ENCODE measurements at regions not wholly inside any gene's neighbourhood (a gene's known extent, or its start where the extent isn't known, plus 50 kb on each side); places are given as distances from the start of the nearest gene placed in this dataset.
"Not testable (repeated sequence)": the region's sequence is repeated elsewhere in the genome, so short reads cannot be mapped to it uniquely, and the experiment has no call there.

DNA sequence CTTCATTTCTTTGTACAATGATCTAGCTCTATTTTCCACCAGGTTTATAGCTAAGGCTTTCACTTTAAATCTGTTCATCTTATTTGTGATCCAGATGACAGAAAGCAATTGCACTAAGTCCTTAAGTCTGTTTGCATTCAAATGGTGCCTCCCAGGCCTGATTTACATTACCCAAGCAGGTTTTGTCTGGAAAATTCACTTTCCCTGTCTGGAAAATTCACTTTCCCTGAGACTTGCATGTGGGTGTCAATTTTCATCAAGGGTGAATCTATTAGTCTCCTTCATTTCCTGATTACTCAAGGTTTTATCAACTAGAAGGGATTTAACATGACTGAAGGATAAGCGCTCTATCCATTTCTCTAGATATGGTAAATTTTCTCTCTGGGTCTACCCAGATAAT, 1480.2 kb upstream of the GOT2 start:
- ChIA-PET CTCF (no interaction called here), POLR2A (no interaction called here)

DNA sequence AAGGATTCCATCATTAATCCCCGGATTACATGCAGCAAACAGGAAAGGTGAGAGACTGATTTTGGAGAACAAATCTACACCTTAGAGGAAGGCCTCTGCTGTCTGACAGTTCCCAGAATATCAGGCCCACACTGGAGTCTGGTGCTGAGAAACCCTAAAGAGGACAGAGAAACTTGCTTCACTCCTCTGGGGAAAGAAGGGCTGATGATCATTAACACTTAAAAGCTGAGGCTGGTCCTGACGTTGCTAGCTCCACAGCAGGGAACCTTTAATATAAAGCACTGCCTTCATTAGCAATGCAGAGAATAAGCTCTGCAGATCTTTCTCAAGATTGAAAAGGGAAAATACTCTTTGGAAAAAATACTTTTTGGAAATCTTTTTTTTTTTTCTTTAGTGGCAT, 1472.4 kb upstream of the GOT2 start:
- POLR2A ChIA-PET = no interaction called here
- CTCF ChIA-PET = no interaction called here

DNA sequence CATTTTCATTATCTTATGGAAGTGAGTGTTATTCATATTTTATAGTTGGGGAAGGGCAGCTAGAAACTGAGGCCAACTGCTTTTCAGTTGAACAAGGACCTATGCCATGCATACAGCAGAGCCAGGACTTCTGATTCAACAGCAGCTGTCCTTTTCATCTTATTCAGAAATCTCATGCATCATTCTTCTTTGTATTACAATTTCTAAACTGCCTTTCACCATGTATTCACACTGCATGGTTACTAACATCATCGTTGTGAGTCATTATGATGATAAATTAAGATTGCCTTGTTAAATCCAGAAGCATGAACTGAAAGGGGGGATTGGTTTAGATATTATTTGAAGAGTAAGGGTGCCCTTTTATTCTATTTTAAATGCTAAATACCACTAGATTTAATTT, 1470.1 kb upstream of the GOT2 start:
- ChIA-PET POLR2A (no interaction called here), CTCF (no interaction called here)

GRCh38 chr16:60203525-60204124, 1469.5 kb upstream of the GOT2 start:
- ChIA-PET POLR2A (no interaction called here), CTCF (no interaction called here)

DNA sequence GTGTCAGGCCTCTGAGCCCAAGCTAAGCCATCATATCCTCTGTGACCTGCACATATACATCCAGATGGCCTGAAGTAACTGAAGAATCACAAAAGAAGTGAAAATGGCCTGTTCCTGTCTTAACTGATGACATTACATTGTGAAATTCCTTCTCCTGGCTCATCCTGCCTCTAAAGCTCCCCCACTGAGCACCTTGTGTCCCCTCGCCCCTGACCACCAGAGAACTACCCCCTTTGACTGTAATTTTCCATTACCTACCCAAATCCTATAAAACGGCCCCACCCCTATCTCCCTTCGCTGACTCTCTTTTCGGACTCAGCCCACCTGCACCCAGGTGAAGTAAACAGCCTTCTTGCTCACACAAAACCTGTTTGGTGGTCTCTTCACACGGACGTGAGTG, 1466.6 kb upstream of the GOT2 start:
- CTCF ChIA-PET, POLR2A ChIA-PET: not testable (repeated sequence)

DNA sequence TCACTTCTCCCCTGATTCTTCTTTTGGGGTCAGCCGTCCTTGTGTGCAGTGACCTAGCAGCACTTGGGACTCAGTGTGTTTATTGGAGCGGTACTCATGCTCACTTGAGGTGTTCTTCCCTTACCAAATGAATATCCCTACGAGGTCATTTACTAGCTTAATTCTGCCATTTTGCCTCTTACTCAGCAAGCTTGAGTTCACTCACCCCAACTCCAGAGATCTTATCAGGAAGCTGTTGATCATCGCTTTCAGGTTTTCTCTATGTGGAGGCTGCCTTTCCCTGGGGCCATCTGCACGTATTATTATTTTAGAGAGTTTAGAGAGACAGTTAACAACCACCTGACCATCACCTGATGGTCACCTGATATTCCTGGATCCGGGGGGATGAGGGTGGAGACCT, 1466.0 kb upstream of the GOT2 start:
- POLR2A ChIA-PET = no interaction called here

DNA sequence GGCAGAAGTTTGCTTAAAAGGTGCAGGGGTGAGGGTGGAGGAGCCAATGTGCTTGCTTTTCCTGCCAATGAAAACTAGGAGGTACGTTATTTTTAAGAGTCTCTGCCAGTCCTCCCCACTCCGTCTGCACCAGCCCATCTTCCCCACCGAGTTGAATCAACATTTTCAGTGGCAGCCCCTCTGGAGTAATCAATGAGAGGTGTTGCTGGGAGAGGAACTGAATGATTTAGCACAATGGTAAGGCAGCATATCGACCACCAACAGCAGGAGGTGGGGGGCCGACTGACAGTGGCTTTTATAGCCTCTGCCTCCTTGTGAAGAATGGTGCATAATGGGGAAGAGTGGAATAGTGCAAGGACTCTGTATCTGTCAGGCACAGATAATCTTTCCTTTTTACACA, 1465.0 kb upstream of the GOT2 start:
- POLR2A ChIA-PET = no interaction called here
- CTCF ChIA-PET = no interaction called here

More for the DNA sequence above, 1466.0 kb upstream of the GOT2 start:
- CTCF ChIA-PET = no interaction called here

DNA sequence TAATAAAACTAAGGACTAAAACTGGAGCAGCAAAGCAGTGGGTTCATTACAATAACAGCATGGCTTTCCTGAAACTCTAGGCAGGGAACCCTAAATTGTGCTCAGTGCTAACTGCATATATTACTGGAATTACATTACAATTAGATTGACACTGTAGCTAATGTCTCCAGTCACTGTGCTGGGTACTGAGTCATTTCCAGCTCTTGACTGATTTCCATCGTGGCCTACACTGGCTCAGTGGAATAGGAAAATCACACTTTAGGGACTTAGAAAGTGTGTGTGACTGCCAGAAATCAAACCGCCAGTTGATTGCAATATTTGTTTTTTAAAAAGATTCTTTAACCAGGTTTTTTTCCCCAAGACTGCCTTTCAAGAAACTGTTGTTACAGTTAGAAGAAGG, 1447.4 kb upstream of the GOT2 start:
- POLR2A ChIA-PET = no interaction called here
- CTCF ChIA-PET = no interaction called here

GRCh38 chr16:60180609-60181008, 1446.5 kb upstream of the GOT2 start:
- CTCF ChIA-PET = no interaction called here
- POLR2A ChIA-PET = no interaction called here

DNA sequence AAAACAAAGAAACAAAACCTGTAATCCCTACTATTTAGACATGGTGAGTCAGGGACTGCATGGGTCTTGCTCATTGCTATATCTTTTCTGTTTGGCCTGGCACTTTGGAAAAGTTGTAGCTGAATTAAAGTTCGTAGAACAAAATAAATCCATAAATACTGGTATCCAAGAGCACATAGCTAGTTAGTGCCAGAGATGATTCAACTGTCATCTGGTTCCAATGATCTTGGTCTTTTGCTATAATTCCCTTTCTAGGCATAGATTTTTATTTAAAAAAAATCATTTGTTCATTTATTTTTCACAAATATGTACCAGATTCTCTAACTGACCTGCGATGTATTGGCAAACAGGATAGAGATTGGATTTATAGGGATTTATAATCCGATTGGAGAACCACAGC, 1436.1 kb upstream of the GOT2 start:
- CTCF ChIA-PET = no interaction called here
- POLR2A ChIA-PET = no interaction called here

- ChIA-PET CTCF (no interaction called here), POLR2A (no interaction called here)
Measured at GRCh38 chr16:60166111-60166510, 1432.0 kb upstream of the GOT2 start.

DNA sequence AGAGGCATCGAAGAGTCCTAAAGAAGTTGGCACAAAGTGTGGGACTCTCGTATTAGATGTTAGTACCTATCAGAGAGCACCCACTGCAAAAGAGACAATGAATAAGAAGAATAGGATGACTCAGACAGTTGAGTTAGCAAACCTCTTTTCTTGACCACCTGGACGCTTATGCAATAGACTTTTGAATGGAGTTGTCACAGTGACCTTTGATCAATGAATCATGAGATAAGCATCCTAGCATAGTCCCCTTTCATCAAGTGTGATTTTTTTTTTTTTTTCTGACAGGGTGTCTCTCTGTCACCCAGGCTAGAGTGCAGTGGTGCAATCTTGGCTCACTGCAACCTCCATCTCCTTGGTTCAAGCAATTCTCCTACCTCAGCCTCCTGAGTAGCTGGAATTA, 1417.9 kb upstream of the GOT2 start:
- POLR2A ChIA-PET = no interaction called here

GRCh38 chr16:60150907-60151306, 1416.8 kb upstream of the GOT2 start:
- POLR2A ChIA-PET = no interaction called here
- CTCF ChIA-PET = no interaction called here

More for the DNA sequence above, 1417.9 kb upstream of the GOT2 start:
- CTCF ChIA-PET = no interaction called here

- ChIA-PET CTCF (no interaction called here), POLR2A (no interaction called here)
Measured at GRCh38 chr16:60143348-60143705, 1409.2 kb upstream of the GOT2 start.

GRCh38 chr16:60142619-60143347, 1408.7 kb upstream of the GOT2 start:
- ChIA-PET POLR2A (no interaction called here), CTCF (no interaction called here)

DNA sequence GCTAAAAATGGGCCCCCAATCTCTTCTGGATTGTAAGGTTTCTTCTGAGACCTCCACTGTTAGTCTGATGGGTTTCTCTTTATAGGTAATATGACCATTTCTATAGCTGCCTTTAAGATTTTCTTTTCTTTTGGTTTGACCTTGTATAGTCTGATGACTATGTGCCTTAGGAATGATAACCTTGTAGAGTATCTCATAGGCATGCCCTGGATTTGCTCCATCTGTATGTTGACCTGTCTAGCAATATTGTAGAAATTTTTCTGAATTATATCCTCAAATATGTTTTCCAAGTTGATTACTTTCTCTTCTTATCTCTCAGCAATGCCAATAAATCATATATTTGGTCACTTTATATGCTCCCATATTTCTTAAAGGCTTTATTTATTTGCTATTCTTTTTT, 1403.8 kb upstream of the GOT2 start:
- ChIA-PET POLR2A (no interaction called here), CTCF (no interaction called here)

DNA sequence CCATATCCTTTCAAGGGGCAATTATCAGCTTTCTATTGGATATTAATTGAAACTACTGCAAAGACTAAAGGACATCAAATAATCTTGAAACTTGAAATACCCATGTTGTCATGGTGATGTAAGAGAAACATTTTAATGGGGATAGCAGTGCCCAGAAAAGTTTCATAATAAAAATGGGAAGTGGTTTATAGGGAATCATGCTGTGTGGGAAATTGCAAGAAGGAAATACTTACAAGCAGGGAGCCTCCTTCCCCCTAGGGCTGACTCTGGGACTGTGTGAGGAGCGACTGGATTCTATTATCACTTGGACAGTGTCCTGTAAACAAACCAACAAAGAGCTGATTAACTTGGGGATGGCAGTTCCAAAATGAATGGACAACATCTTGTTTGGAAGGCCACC, 1393.1 kb upstream of the GOT2 start:
- ChIA-PET CTCF (no interaction called here), POLR2A (no interaction called here)

DNA sequence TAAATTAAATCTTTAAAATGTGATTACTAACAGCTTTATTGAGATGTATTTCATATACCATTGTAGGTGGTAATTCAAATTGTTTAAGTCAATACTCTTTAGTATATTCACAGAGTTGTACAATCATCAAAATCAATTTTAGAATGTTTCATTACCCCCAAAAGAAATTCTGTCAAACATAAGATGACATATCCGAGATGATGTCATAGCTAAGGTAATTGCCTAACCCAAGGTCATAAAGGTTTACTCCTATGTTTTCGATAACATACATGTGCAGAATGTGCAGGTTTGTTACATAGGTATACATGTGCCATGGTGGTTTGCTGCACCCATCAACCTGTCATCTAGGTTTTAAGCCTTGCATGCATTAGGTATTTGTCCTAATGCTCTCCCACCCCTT, 1392.0 kb upstream of the GOT2 start:
- CTCF ChIA-PET, POLR2A ChIA-PET: not testable (repeated sequence)

GRCh38 chr16:60123392-60124023, 1389.4 kb upstream of the GOT2 start:
- ChIA-PET CTCF (no interaction called here), POLR2A (no interaction called here)

GRCh38 chr16:60120586-60120985, 1386.5 kb upstream of the GOT2 start:
- ChIA-PET POLR2A (no interaction called here), CTCF (no interaction called here)

DNA sequence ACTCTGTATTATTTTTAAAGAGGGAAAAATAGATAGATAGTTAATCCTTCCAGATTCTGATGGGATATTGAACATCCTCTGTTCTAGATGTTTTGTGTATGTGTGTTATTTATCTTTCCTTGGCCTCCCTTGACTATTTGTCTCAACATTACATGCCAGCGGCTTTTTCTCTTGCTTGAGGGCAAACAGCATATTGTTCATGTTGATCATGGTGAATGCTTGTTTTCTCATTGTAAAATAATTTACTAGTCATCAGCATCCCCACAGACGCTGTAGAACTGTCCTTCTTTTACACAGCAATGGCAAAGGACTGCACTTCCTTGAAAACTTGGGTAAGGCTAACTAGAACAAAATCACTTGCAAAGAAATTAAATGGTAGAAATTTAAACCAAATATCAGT, 1376.4 kb upstream of the GOT2 start:
- ChIA-PET CTCF (no interaction called here), POLR2A (no interaction called here)

- POLR2A ChIA-PET = no interaction called here
- CTCF ChIA-PET = no interaction called here
Measured at GRCh38 chr16:60107871-60108270, 1373.8 kb upstream of the GOT2 start.

Measured in activated CD8-positive, alpha-beta memory T cell treated with anti-CD3 and anti-CD28 coated beads for 36 hours (primary cell).